ENCODE measurements at regions not wholly inside any gene's neighbourhood (a gene's known extent, or its start where the extent isn't known, plus 50 kb on each side); places are given as distances from the start of the nearest gene placed in this dataset.

DNA sequence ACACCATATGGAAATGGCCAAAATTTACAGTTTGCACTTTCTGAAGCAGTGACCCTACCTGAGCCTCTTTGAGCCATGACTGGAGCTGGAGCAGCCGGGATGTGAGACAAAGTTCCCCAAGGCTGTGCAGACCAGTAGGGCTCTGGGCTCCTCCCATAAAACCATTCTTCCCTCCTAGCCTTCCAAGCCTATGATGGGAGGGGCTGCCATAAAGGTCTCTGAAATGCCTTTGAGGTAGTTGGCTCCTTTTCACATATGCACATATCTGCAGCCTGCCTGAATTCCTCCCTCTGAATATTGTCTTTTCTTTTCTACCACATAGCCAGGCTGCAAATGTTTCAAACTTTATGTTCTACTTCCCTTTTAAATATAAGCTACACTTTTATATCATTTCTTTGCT, 516.6 kb upstream of the POM121L12 start:
- no peak overlapping the region for H3K4me3 ChIP-seq (ENCODE audit: low read depth, low read length)
- no peak for TF ChIP-seq CTCF (IDR thresholded peaks at IDR 0.05; ENCODE audit: low read depth, low read length, missing control alignments)
- DNase-seq (ENCODE audit: low read depth): no peak

- H3K4me3 ChIP-seq (ENCODE audit: low read depth, low read length): no peak overlapping the region
- no peak for DNase-seq (ENCODE audit: low read depth)
- TF ChIP-seq CTCF (IDR thresholded peaks at IDR 0.05; ENCODE audit: low read depth, low read length, missing control alignments): no peak
Observed at GRCh38 chr7:52512656-52513055, 522.8 kb upstream of the POM121L12 start.

- DNase-seq (ENCODE audit: low read depth): no peak
- no peak overlapping the region for H3K4me3 ChIP-seq (ENCODE audit: low read depth, low read length)
- no peak for TF ChIP-seq CTCF (IDR thresholded peaks at IDR 0.05; ENCODE audit: low read depth, low read length, missing control alignments)
Observed at GRCh38 chr7:52507546-52508255, 527.7 kb upstream of the POM121L12 start.

DNA sequence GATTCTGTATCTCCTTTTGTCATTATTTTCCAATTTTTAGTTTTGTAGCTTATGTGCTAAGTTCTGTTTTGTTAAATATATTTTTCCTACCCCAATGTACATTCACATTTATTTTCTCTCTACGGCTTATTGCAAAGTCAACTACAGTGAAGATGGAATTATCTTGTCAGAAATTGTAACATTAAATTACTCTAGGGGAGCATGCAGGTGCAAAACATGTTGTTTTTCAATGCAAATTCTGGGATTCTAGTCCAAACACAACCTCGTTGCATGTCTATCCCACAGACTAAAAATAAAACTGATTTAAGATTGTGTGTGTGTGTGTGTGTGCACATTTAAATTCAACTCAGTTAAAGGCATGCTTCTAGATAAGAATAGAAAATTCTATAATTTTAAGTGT, 529.1 kb upstream of the POM121L12 start:
- no peak overlapping the region for H3K4me3 ChIP-seq (ENCODE audit: low read depth, low read length)
- no peak for TF ChIP-seq CTCF (IDR thresholded peaks at IDR 0.05; ENCODE audit: low read depth, low read length, missing control alignments)
- DNase-seq (ENCODE audit: low read depth): no peak

DNA sequence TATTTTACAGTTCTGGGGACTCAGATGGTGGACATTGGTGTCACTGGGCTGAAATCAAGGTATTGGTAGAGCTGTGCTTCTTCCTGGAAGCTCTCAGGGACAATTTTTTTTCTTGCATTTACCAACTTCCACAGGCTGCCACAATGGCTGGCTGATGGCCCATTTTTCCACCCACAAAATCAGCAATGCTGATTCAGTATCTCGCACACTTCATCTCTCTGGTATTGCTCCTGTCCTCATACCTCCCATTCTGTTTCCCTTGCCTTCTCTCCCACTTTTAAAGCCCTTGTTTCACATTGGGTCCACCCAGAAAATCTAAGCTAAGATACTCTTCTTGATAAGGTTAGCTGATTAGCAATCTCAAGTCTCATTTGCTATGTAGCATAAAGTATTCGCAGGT, 530.9 kb upstream of the POM121L12 start:
- H3K4me3 ChIP-seq (ENCODE audit: low read depth, low read length): no peak overlapping the region
- no peak for TF ChIP-seq CTCF (IDR thresholded peaks at IDR 0.05; ENCODE audit: low read depth, low read length, missing control alignments)
- no peak for DNase-seq (ENCODE audit: low read depth)

DNA sequence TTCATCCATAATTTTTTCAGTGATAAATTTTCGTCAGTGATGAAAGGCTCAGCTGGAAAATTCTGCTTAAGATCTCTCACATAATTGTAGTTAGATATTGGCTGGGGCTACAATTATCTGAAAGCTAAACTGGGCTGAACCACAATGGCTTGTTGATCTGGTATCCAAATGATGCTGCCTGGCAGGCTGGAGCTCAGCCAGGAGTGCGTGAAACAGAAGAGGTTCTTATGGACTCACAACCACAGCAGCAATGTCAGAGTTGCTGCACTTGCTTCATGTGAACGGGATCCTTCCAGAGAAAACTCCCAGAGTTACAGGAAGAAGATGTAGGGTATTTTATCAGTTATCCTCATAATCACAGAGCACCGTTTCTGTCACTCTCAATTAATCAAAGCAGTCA, 533.2 kb upstream of the POM121L12 start:
- H3K4me3 ChIP-seq (ENCODE audit: low read depth, low read length): no peak overlapping the region
- no peak for TF ChIP-seq CTCF (IDR thresholded peaks at IDR 0.05; ENCODE audit: low read depth, low read length, missing control alignments)
- no peak for DNase-seq (ENCODE audit: low read depth)

- no peak for TF ChIP-seq CTCF (IDR thresholded peaks at IDR 0.05; ENCODE audit: low read depth, low read length, missing control alignments)
- H3K4me3 ChIP-seq (ENCODE audit: low read depth, low read length): no peak overlapping the region
- no peak for DNase-seq (ENCODE audit: low read depth)
Observed at GRCh38 chr7:52501696-52502095, 533.7 kb upstream of the POM121L12 start.
